OCI-LY3 (cell line): ENCODE measurements at regions not wholly inside any gene's neighbourhood (a gene's known extent, or its start where the extent isn't known, plus 50 kb on each side); places are given as distances from the start of the nearest gene placed in this dataset.

ENCODE experiments used
- CTCF ChIP-seq: fragments of 200-600, 300-600 bp; sonication (generic); IDR thresholded peaks from 2 replicates; pipeline ENCODE4 v1.5.1; 2014; ENCODE audit warnings: antibody characterized with exemption, low read length, low read depth
- EZH2phosphoT487 ChIP-seq: fragments of 200-600 bp; shearing (Covaris generic); IDR thresholded peaks from 2 replicates; pipeline ENCODE4 v1.6.1; 2018; ENCODE audit warnings: antibody characterized with exemption, mixed run types, low read depth

GRCh38 chr4:28221536-28221935, 1360.9 kb downstream of the STIM2 start:
- no peak for TF ChIP-seq CTCF
- no peak for TF ChIP-seq EZH2phosphoT487
